HepG2 (cell line): ENCODE measurements at regions not wholly inside any gene's neighbourhood (a gene's known extent, or its start where the extent isn't known, plus 50 kb on each side); places are given as distances from the start of the nearest gene placed in this dataset.

Experiments used
- ATAC-seq: fragments of 200-7000 bp; cut with Tn5 transposase; 3 replicates; pipeline ENCODE4 v1.9.1; 2020; ENCODE audit warnings: mild to moderate bottlenecking, moderate library complexity
- BruUV-seq: library from RNA; stranded (reverse); fragments of 400-500 nt; replicated peaks from 2 replicates; lab custom pipeline; 2021; lab: Mats Ljungman, UMichigan
- CTCF ChIA-PET: fragments of 300-600 bp; formaldehyde crosslinking; extraction: SDS; loops from one replicate; lab custom pipeline; 2021; ENCODE audit warnings: low total read pairs, inconsistent platforms, low intra/inter-chr PET ratio; lab: Yijun Ruan, JAX
- POLR2A ChIA-PET: fragments of 350-600 bp; sonication (Branson Sonifier 250); formaldehyde crosslinking; loops from one replicate; lab custom pipeline; 2020; ENCODE audit warnings: antibody characterized with exemption, inconsistent platforms; lab: Yijun Ruan, JAX
- DNase-seq: peaks from one replicate; pipeline ENCODE4 v3.0.0-alpha.2; 2015; ENCODE audit warnings: low spot score
- FAIRE-seq: peaks from 3 replicates; lab custom pipeline; 2011; peaks lifted over from hg19 to GRCh38; lab: Jason Lieb, UNC
- H2AFZ ChIP-seq: one replicate; pipeline ENCODE4 v1.6.1; 2011; ENCODE audit warnings: low read length, inconsistent platforms
- H3K27ac ChIP-seq: fragments of 300-600 bp; 3 replicates; pipeline ENCODE4 v1.8.0; 2011; ENCODE audit warnings: mixed run types, mild to moderate bottlenecking, mixed read lengths, low read length, inconsistent platforms; ENCODE audit not compliant: insufficient read depth; ENCODE audit errors: extremely low read length
- H3K27me3 ChIP-seq, 2 experiments: fragments of 200-600 bp in 1 of 2; 2 replicates in 1 of 2; 3 replicates in 1 of 2; pipeline versions ENCODE4 v1.6.0 to v1.8.0; 2011; ENCODE audit warnings: low read length in 2 of 2, mild to moderate bottlenecking in 2 of 2, moderate library complexity in 2 of 2, inconsistent platforms in 1 of 2; ENCODE audit not compliant: insufficient read depth in 2 of 2, control insufficient read depth in 1 of 2
- H3K36me3 ChIP-seq, 2 experiments: fragments of 200-600 bp in 1 of 2; replicated peaks in 1 of 2; 2 replicates in 1 of 2; 3 replicates in 1 of 2; pipeline versions ENCODE4 v1.5.1 to v1.8.0; 2011; ENCODE audit warnings: low read length in 2 of 2, inconsistent platforms in 1 of 2; ENCODE audit not compliant: insufficient read depth in 2 of 2, control insufficient read depth in 1 of 2
- H3K4me1 ChIP-seq: 2 replicates; pipeline ENCODE4 v1.5.1; 2012; ENCODE audit warnings: low read length, inconsistent platforms; ENCODE audit not compliant: insufficient read depth
- H3K4me2 ChIP-seq: 2 replicates; pipeline ENCODE4 v1.6.0; 2011; ENCODE audit warnings: low read depth, low read length, inconsistent platforms
- H3K4me3 ChIP-seq, 3 experiments: fragments of 200-600 bp in 1 of 3; sonication (generic), shearing (Covaris generic) in 1 of 3; replicated peaks in 1 of 3; 2 replicates each; pipeline ENCODE4 v1.5.1; 2011 to 2016; ENCODE audit warnings: low read length in 3 of 3, inconsistent platforms in 2 of 3, low read depth in 2 of 3, mild to moderate bottlenecking in 2 of 3, control low read depth in 1 of 3, mixed read lengths in 1 of 3; ENCODE audit not compliant: insufficient read depth in 1 of 3
- H3K79me2 ChIP-seq: one replicate; pipeline ENCODE4 v1.6.1; 2011; ENCODE audit warnings: low read length, inconsistent platforms; ENCODE audit not compliant: insufficient read depth
- H3K9ac ChIP-seq: 2 replicates; pipeline ENCODE4 v1.6.0; 2011; ENCODE audit warnings: mild to moderate bottlenecking, low read depth, low read length, inconsistent platforms; ENCODE audit not compliant: insufficient read depth
- H3K9me3 ChIP-seq: 2 replicates; pipeline ENCODE4 v1.5.1; 2012; ENCODE audit warnings: mild to moderate bottlenecking, low read length
- H4K20me1 ChIP-seq: 2 replicates; pipeline ENCODE4 v1.6.0; 2011; ENCODE audit warnings: inconsistent platforms, mild to moderate bottlenecking, low read length, moderate library complexity; ENCODE audit not compliant: insufficient read depth
- ARNT2 ChIP-seq: sonication (generic); formaldehyde crosslinking; IDR thresholded peaks from 2 replicates; pipeline ENCODE4 v1.8.0; 2022; ENCODE audit warnings: mild to moderate bottlenecking, low read depth, missing genetic modification reagents, moderate library complexity
- ESRRA ChIP-seq: sonication (generic); formaldehyde crosslinking; IDR thresholded peaks from 2 replicates; pipeline ENCODE4 v1.5.1; 2020; ENCODE audit warnings: mild to moderate bottlenecking, low read depth, missing genetic modification reagents
- KLF13 ChIP-seq: sonication (generic); formaldehyde crosslinking; IDR thresholded peaks from 2 replicates; pipeline ENCODE4 v1.4.0; 2020; ENCODE audit warnings: mild to moderate bottlenecking, missing genetic modification reagents
- MTA3 ChIP-seq: sonication (generic); formaldehyde crosslinking; IDR thresholded peaks from 2 replicates; pipeline ENCODE4 v1.4.0; 2020; ENCODE audit warnings: missing genetic modification reagents
- SCMH1 ChIP-seq: sonication (generic); formaldehyde crosslinking; IDR thresholded peaks from 2 replicates; pipeline ENCODE4 v1.9.0; 2021; ENCODE audit warnings: missing genetic modification reagents, mild to moderate bottlenecking, borderline replicate concordance
- SKI ChIP-seq: fragments of 450-650 bp; IDR thresholded peaks from one replicate; pipeline ENCODE4 v1.6.1; 2018; ENCODE audit warnings: mild to moderate bottlenecking; ENCODE audit not compliant: partially characterized antibody
- SMAD3 ChIP-seq: sonication (generic); formaldehyde crosslinking; IDR thresholded peaks from 2 replicates; pipeline ENCODE4 v1.4.0; 2020; ENCODE audit warnings: missing genetic modification reagents
- SPEN ChIP-seq: sonication (generic); formaldehyde crosslinking; IDR thresholded peaks from 2 replicates; pipeline ENCODE4 v1.5.1; 2020; ENCODE audit warnings: low read depth, mild to moderate bottlenecking, missing genetic modification reagents
- ZFP90 ChIP-seq: sonication (generic); formaldehyde crosslinking; IDR thresholded peaks from 2 replicates; pipeline ENCODE4 v1.8.0; 2022; ENCODE audit warnings: missing genetic modification reagents, mild to moderate bottlenecking, inconsistent platforms, borderline replicate concordance
- ZNF160 ChIP-seq: sonication (generic); formaldehyde crosslinking; IDR thresholded peaks from 2 replicates; pipeline ENCODE4 v1.8.0; 2022; ENCODE audit warnings: mild to moderate bottlenecking, inconsistent platforms, missing genetic modification reagents
- ZNF20 ChIP-seq: sonication (generic); formaldehyde crosslinking; IDR thresholded peaks from 2 replicates; pipeline ENCODE4 v1.4.0; 2020; ENCODE audit warnings: mild to moderate bottlenecking, moderate library complexity, missing genetic modification reagents
- ZNF331 ChIP-seq: sonication (generic); formaldehyde crosslinking; IDR thresholded peaks from 2 replicates; pipeline ENCODE4 v1.4.0; 2020; ENCODE audit warnings: missing genetic modification reagents
- ZNF766 ChIP-seq: sonication (generic); formaldehyde crosslinking; IDR thresholded peaks from 2 replicates; pipeline ENCODE4 v1.5.0; 2020; ENCODE audit warnings: missing genetic modification reagents, borderline replicate concordance
- WGBS: methylation state at CpG from one replicate; pipeline ENCODE4 v1.1.6; 2017; ENCODE audit warnings: low lambda C conversion rate; 5-methylcytosine and 5-hydroxymethylcytosine counted together
- in situ Hi-C: cut with HindIII; loops from 2 replicates; pipeline ENCODE4 v1.10.0; 2017; ENCODE audit warnings: low pct_unique_long_range_greater_than_20kb; ENCODE audit not compliant: extremely low pct_ligation_motif_present
- intact Hi-C: fragments of 100-400 bp; cut with micrococcal nuclease; formaldehyde crosslinking; loops from one replicate; pipeline ENCODE4 v1.10.0; 2022; ENCODE audit not compliant: unreplicated experiment
- TF ChIP-seq, protein P1 (sequence below): IDR thresholded peaks from 2 replicates; pipeline ENCODE4 v1.6.1; 2016; ENCODE audit warnings: missing compliant biosample characterization, missing genetic modification reagents, borderline replicate concordance
- TF ChIP-seq, protein P2 (sequence below): sonication (generic); formaldehyde crosslinking; IDR thresholded peaks from 2 replicates; pipeline ENCODE4; 2020; ENCODE audit warnings: missing genetic modification reagents, mild to moderate bottlenecking, borderline replicate concordance

DNA sequence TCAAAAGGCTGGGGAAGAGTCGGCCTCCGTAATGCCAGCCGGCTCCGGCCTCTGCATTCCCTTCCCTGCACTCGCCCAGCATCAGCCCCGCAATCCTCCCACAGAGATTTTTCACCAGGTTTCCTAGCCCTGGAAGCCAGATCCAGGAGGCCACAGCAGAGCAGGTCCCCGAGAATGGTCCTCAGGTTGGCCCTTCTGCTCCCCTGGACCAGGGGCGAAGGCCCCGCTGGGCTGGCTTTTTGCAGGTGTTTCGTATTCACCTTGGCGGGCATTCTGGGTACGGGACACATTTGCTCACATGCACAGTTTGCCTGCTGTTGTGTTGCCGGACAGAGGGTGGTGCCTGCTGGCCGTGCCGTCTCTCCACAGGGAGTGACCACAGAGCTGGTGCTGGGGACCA is 309.5 kb downstream of the NDUFA10 start:
- 49% methylated on average over 12 of the region's 15 CpGs for WGBS
- Histone ChIP-seq H2AFZ (no peak overlapping the region), H3K9ac (no peak overlapping the region), H3K27ac (no peak overlapping the region), H3K79me2 (no peaks in the 10 kb centered on the region), H3K27me3 (peaks cover 8 to 58% of the 10 kb centered on the region in 2 experiments), H3K36me3 (no peaks in the 10 kb centered on the region), H4K20me1 (no peaks in the 10 kb centered on the region), H3K4me3 (no peak overlapping the region), H3K4me2 (no peak overlapping the region), H3K9me3 (peaks cover 10% of the 10 kb centered on the region), H3K4me1 (no peaks in the 10 kb centered on the region)
- in situ Hi-C loops (no loop called here), intact Hi-C loops (no loop called here)
- no peak; the same call in 2 of the 3 replicates for ATAC-seq
- ChIA-PET POLR2A (no interaction called here), CTCF (no interaction called here)
- FAIRE-seq = no peak
- BruUV-seq = no TSS peak
- DNase-seq = no peak
- TF ChIP-seq SCMH1 (no peak), ARNT2 (CRISPR knock-in tag) (no peak), SPEN (CRISPR knock-in tag) (no peak), ZFP90 (no peak), KLF13 (CRISPR knock-in tag) (no peak), ZNF20 (CRISPR knock-in tag) (no peak), ESRRA (CRISPR knock-in tag) (no peak), ZNF766 (CRISPR knock-in tag) (no peak), MTA3 (CRISPR knock-in tag) (no peak), ZNF160 (CRISPR knock-in tag) (no peak), ZNF331 (CRISPR knock-in tag) (no peak), SMAD3 (CRISPR knock-in tag) (no peak), SKI (no peak)
- TF ChIP-seq, protein P1, sequence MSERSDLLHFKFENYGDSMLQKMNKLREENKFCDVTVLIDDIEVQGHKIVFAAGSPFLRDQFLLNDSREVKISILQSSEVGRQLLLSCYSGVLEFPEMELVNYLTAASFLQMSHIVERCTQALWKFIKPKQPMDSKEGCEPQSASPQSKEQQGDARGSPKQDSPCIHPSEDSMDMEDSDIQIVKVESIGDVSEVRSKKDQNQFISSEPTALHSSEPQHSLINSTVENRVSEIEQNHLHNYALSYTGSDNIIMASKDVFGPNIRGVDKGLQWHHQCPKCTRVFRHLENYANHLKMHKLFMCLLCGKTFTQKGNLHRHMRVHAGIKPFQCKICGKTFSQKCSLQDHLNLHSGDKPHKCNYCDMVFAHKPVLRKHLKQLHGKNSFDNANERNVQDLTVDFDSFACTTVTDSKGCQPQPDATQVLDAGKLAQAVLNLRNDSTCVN (CRISPR knock-in tag) = no peak
- TF ChIP-seq, protein P2, sequence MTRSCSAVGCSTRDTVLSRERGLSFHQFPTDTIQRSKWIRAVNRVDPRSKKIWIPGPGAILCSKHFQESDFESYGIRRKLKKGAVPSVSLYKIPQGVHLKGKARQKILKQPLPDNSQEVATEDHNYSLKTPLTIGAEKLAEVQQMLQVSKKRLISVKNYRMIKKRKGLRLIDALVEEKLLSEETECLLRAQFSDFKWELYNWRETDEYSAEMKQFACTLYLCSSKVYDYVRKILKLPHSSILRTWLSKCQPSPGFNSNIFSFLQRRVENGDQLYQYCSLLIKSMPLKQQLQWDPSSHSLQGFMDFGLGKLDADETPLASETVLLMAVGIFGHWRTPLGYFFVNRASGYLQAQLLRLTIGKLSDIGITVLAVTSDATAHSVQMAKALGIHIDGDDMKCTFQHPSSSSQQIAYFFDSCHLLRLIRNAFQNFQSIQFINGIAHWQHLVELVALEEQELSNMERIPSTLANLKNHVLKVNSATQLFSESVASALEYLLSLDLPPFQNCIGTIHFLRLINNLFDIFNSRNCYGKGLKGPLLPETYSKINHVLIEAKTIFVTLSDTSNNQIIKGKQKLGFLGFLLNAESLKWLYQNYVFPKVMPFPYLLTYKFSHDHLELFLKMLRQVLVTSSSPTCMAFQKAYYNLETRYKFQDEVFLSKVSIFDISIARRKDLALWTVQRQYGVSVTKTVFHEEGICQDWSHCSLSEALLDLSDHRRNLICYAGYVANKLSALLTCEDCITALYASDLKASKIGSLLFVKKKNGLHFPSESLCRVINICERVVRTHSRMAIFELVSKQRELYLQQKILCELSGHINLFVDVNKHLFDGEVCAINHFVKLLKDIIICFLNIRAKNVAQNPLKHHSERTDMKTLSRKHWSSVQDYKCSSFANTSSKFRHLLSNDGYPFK (CRISPR knock-in tag) = no peak
